ENCODE measurements at regions not wholly inside any gene's neighbourhood (a gene's known extent, or its start where the extent isn't known, plus 50 kb on each side); places are given as distances from the start of the nearest gene placed in this dataset.

- DNase-seq (ENCODE audit: low read depth, low spot score): no peak
Measured at GRCh38 chr1:102074874-102075273, 78.1 kb upstream of the OLFM3 start.

DNA sequence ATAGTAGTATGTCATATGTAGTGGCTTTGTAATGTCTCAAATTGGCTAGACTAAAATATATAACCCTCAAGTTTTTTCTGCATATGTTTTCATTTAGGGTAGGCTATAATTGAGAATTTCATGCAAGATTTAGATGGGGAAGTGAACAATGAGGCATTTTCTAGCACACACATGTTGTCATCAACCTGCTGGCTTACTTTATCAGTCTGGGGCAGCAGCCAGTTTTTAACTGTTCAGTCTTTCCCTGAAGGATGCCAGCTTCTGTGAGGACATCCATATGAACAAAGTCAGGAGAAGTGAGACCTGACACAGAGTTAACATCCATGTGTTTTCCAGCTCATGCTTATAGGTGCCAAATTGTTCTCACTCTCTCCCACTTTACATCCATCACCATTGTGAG, 74.7 kb upstream of the OLFM3 start:
- DNase-seq (ENCODE audit: low read depth, low spot score): no peak

DNA sequence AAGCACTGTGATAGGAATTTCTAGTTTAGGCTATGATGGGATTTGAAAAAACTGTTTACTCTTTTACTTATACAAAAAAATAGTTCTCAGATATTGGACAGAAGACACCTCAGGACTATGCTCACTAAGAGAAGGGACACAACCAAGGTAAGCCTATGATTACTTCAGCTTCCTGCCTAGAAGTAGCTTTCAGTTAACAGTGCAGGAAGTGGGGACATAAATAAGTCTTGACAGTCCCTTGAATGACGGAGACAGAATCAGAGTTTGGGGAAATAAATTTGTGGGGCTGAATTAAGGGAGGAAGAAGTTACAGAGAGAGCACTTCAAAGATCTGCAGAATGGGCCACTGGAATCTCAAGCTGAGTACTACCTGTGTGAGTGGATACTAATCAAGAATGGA, 53.8 kb upstream of the OLFM3 start:
- no peak for DNase-seq (ENCODE audit: low read depth, low spot score)

- DNase-seq (ENCODE audit: low read depth, low spot score): no peak
Measured at GRCh38 chr1:102047724-102048123, 51.0 kb upstream of the OLFM3 start.

Measured in ELF-1 (cell line).